GM12874 (cell line): ENCODE measurements at regions not wholly inside any gene's neighbourhood (a gene's known extent, or its start where the extent isn't known, plus 50 kb on each side); places are given as distances from the start of the nearest gene placed in this dataset.

Source experiments
- TF ChIP-seq, protein P1 (sequence below): IDR thresholded peaks from 2 replicates; pipeline ENCODE4 v1.5.1; 2011; ENCODE audit warnings: low read depth, mild to moderate bottlenecking, control low read depth, low read length, moderate library complexity; ENCODE audit not compliant: insufficient read depth

DNA sequence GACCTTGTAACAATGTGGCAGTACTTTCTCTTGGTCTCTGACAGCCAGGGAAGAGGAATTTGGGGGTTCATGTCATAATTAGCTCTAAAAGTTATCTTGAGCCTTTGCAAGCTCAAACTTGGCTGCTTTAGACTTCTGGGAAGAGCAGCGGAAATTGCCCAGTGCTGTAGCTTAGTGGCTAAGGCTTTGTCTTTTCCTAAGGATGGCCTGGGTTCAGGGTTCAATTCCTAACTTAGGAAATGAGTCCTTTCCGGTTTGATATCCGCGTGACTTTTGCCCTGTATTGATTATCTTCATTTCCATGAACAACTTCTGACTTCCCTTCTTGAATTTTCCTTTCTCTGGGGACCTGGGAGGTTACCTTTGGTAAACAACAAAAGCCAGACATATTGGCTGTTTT, 961.0 kb downstream of the CNTNAP5 start:
- TF ChIP-seq, protein P1, sequence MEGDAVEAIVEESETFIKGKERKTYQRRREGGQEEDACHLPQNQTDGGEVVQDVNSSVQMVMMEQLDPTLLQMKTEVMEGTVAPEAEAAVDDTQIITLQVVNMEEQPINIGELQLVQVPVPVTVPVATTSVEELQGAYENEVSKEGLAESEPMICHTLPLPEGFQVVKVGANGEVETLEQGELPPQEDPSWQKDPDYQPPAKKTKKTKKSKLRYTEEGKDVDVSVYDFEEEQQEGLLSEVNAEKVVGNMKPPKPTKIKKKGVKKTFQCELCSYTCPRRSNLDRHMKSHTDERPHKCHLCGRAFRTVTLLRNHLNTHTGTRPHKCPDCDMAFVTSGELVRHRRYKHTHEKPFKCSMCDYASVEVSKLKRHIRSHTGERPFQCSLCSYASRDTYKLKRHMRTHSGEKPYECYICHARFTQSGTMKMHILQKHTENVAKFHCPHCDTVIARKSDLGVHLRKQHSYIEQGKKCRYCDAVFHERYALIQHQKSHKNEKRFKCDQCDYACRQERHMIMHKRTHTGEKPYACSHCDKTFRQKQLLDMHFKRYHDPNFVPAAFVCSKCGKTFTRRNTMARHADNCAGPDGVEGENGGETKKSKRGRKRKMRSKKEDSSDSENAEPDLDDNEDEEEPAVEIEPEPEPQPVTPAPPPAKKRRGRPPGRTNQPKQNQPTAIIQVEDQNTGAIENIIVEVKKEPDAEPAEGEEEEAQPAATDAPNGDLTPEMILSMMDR = no peak

DNA sequence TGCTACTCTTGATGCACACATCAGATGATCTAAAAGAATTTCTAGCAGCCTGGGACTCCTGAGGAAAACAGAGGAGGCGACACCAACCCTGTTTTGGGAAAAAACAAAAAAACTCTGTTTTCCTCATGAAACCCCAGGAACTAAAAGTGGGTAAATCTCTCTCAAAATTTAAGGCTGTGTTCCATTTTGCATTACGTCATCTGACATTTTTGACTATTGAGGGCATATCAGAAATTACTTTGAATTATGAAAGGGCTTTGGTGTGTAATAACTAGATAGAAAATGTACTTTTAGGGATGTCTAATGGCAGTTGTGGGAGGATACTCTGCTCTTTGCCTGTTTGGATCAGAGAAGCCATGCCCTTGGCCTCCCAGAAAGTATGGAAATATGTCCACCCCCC, 963.0 kb downstream of the CNTNAP5 start:
- TF ChIP-seq, protein P1 = no peak

DNA sequence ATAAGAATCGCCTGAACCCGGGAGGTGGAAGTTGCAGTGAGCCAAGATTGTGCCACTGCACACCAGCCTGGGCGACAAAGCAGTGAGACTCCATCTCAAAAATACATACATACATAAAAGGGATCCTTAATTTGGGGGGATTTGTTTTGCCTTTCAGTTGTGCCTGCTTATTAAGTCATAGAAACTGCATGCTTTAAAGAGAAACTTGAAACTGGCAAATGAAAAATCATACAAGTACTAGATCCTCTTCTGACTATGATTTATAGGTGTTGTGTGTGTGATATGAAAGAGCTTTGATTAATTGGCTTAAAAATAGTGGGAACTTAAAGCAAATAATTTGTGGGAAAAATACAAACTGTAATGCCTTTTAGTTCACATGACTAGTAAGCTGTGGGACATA, 963.7 kb downstream of the CNTNAP5 start:
- TF ChIP-seq, protein P1 = no peak

DNA sequence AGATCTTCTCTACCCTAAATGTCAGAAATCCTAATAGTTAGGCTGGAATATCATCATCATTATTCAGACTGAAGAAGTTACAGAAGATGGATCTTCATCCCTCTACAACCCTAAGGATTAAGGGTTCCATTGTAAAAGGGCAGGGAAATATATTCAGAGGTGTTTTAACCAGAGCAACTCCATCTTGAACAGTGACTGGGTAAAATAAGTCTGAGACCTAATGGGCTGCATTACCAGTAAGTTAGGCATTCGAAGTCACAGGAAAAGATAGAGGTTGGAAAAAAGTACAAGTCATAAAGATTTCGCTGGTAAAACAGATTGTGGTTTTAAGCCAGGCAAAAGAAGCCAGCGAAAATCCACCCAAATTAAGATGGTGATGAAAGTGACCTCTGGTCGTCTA, 968.7 kb downstream of the CNTNAP5 start:
- TF ChIP-seq, protein P1 = no peak

DNA sequence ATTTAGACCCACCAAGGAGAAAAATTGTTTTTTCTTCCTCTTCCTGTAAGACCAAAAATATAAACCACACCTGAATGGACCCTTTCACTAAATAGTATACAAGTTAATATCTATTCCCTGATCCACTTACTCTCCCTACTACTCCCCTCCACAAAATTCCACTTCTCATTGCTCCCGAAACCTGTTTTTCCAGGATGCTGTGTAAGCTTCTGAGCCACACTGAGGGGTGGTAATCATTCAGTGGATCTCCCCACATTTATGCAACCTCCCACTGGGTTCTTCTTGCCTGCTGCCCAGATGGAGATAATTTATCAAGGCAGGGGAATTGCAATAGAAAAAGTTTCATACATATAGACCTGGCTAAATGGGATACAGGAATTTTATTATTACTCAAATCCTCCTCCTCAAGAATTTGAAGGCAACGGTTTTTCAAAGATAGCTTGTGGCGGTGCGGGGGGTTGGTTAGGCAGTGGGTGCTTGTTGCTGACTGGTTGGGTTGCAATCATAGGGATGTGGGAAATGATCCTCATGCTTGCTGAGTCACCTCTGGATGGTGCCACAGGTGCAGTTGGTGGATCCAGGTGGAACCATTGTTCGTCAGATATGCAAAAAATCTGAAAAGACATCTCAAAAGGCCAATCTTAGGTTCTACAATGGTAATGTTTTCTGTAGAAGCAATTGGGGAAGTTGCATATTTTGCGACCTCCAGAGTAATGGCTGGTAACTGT, 970.3 kb downstream of the CNTNAP5 start:
- TF ChIP-seq, protein P1 = no peak

DNA sequence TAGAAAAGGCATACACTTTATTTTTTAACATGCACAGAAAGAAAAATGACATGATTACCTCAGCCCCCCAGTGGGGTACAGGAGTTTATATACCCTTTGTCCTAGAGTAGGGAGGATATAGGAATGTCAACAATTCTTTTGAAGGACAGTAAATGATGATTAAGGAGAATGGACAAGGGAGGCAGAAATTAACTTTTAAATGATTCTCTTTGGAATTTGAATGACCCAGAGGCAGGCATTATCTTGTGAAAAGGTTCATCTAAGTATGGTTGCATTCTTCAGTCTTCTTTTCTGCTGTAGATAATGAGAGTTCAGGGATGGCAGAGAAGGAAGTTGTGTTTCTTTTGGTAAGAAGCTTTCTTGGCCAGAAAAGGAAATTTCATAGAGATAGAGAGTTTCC, 971.3 kb downstream of the CNTNAP5 start:
- TF ChIP-seq, protein P1 = no peak

DNA sequence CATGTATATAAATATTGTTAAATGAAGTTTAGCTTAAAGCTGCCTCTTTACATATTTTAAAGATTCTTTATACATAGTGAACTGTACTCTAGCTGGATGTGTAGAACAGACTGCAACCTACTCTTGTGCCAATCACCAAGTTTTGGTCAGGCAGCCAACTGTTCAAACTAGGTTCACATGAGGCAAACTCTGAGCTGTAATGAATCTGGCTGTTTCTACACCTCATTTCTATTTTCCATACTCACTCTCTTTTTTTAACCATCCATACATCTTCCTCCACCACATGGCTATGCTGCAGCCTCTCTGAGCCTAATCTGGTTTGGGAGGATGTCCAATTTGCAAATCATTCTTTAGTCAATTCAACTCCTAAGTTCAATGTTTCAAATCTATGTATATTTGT, 974.8 kb downstream of the CNTNAP5 start:
- TF ChIP-seq, protein P1 = no peak
